ENCODE measurements at regions not wholly inside any gene's neighbourhood (a gene's known extent, or its start where the extent isn't known, plus 50 kb on each side); places are given as distances from the start of the nearest gene placed in this dataset.

DNA sequence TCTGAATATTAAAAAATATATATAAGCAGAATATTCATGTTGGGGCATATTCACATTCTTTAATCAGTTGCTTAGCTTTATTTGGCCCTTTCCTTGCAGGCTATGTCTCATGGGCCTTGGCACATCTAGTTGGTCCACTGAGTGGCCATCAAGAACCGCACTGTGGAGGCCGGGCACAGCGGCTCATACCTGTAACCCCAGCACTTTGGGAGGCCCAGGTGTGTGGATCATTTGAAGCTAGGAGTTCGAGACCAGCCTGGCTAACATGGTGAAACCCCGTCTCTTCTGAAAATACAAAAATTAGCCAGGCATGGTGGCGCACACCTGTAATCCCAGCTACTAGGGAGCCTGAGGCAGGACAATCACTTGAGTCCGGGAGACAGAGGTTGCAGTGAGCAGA is 127.6 kb upstream of the TANK start:
- intact Hi-C loops (cut with DNase I) = no loop called here
- DNase-seq = no peak

DNA sequence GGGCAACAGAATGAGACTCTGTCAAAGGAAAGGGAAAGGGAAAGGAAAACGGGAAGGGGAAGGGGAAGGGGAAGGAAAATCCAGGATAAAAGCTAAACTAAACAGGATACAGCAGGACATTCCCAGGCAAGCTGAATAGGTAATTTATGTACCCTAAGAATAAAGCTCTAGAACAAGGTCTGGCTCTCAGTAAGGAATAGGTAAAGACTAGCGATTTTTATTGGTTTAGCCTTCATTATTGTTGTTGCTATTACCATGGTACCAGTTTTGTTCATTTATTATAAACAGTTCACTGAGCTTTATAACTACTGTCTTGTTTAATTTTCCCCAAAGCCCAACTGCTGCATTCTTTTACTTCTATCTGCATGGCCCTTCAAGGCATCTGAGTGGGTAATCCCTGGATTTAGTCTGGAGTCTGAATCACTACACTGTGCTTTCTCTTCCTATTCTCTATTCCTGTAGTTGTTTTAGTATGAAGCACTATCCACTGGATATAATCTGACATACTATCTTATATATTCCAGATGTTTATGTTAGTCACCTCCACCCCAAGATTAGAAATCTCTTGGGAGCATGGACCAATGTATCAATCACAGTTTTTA is 127.1 kb upstream of the TANK start:
- intact Hi-C loops (cut with DNase I) = no loop called here
- no peak for DNase-seq

DNA sequence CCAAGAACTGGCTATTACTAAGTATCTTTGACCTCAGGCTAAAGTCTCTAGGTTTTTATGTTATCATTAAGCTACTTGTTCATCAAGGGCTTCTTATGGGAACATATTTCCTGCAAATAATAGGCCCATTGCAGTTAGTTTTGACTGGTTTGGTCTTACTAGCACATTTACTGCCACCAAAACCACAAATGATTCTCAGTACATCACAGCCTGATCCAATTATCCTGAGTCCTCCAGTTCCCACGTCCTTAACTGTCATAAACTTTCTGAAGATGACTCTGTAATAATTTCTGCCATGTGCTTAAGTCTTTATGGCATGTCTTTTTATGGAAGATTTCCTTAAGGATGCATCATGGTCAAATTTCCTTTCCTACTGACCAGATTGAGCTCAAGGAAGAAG is 123.3 kb upstream of the TANK start:
- intact Hi-C loops (cut with DNase I) = no loop called here

DNA sequence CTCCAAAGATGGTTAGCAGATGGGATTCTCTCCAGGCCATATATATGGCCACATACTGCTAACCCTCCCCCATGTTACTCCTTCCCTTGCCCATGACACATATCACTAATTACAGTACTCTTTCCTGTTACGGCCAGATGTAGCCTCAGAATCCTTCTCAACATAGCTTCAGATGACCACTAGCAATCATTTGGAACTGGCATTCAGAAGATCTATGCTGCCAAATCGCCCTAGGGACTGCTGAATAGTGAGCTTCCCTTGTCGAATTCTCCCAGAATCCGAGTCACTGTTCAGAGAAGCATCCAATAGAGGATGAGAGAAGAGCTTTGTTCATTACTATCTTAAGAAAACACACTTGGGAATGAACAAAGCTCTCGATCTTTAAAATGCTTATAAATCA is 121.2 kb upstream of the TANK start:
- DNase-seq = no peak
- intact Hi-C loops (cut with DNase I) = no loop called here

More for the DNA sequence above, 123.3 kb upstream of the TANK start:
- no peak for DNase-seq

DNA sequence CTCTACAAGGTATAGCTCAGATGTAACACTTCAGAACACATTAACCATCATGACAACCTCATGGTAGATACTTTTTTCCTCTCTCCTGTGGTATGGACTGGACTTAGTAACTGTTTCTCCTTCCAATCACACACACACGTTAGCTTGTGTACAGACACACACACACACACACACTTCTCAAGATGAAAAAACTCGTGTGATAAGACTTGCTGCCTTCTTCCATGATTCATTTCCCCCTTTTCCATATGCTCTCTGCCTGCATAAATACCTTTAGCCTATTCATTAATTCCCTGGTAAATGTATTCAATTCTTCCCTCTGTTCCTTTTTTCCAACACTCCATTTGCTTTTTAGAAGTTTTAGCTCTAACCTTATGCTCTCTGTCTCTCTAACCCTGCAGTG is 118.9 kb upstream of the TANK start:
- intact Hi-C loops (cut with DNase I) = no loop called here
- DNase-seq = no peak

DNA sequence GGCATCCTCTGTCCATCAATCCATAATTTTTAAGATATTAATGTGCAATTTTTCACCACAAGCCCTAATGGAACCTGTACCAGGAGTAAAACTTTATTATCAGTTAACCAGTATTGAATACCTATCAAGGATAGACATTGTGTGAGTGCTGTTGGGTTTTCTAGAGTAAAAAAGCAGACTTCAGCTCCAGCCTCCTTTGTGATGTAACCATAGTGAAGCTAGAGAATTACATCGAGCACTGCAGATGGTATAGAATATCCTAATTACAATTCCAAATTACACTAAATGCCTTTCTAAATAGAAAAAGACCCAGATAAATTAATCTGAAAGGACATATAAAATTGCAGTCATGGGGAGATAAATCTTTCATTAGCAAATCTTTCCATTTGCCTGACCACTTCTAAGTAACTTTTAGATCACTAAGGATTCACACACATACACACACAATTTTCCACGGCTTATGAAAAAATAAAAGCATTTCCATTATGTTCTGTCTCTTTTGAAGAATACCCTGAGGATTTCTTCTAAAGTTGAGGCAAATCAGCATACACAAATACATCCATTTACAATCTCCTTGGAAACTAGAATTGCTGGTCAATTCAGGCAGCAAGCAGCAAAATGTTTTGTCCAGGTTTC is 117.1 kb upstream of the TANK start:
- intact Hi-C loops (cut with DNase I) = no loop called here
- DNase-seq = no peak

DNA sequence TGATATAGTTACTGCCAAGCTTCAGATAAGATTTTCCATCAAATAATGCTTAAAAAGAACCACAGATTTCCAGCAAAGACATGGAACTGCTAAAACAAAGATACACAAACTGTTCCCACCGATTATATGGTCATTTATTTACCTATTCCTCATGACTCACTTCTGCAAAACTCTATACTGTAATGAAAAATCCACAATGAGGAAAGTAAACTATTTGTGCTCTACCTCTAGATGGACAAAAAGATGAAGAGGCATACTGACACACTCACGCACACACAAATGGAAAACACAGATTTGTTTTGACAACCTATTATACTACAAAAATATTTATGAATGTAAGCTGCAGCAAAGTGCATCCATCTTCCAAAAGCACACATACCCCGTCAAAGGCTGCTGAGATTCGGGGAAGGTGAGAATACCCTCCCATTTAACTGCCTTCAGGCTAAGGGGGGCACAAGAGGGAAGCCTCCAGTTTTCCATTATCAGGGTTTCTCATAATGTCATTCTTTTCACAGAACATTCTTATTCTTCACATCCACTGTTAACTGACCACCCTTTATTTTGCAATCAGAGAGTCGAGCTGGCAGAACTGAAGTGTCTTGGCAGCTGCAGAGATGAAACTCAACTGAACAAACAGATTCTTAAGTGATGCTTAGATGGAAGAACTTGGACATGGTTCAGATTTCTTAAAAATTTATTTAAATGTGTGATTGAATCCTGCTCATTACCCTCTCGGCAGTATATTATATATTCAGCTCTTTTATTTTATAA is 115.9 kb upstream of the TANK start:
- no peak for DNase-seq
- intact Hi-C loops (cut with DNase I) = no loop called here

DNA sequence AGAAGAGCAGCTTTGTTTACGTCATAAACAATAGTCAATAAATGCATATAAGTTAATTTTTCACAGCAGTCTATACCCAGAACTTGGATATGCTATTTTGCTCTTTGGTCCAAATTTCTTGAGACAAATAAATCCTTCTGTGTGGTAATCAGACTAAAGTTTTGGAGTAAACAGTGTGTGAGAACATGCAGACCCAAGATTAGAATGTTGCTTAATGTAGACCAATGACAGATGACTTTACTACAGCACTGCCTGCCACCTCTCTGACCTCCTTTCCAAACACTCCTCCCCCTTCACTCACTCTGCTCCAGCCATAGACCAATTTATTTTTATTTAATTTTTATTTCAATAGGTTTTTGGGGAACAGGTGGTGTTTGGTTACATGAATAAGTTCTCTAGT is 115.3 kb upstream of the TANK start:
- DNase-seq = no peak
- intact Hi-C loops (cut with DNase I) = no loop called here

DNA sequence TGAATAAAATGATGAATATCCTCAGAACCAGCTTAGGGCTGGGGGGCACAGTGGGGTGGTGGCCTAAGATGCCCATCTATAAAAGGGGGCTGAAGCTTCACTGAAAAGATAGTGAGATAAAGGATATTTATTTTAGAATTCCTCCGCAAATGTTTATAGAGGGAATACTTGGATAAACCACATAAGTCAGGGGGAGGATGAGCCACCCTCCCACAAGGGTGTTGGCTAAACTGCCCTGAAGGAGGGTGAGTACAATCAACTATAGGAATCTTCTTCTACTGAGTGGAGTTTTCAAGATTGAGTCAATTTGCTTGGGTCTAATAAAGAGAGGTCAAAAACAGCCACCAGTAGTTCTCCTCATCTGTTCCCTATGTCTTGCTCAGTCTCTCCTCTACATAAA is 114.5 kb upstream of the TANK start:
- intact Hi-C loops (cut with DNase I) = no loop called here

DNA sequence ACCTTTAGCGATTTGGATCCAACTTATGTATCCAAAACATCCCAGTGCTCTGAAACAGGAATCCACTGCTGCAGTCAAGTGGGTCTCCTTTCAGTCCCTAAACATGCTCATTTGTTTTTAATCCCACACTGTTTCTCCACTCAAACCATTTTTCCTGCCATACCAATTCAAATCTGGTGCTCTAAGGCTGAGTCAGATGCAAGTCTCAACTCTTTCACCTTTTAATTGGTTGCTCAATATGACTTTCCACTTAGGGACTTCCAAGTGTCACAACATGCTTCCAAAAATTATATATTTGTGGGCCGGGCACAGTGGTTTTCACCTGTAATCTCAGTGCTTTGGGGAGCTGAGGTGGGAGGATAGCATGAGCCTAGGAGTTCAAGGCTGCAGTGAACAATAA is 113.4 kb upstream of the TANK start:
- intact Hi-C loops (cut with DNase I) = no loop called here
- no peak for DNase-seq

More for the DNA sequence above, 114.5 kb upstream of the TANK start:
- no peak for DNase-seq

DNA sequence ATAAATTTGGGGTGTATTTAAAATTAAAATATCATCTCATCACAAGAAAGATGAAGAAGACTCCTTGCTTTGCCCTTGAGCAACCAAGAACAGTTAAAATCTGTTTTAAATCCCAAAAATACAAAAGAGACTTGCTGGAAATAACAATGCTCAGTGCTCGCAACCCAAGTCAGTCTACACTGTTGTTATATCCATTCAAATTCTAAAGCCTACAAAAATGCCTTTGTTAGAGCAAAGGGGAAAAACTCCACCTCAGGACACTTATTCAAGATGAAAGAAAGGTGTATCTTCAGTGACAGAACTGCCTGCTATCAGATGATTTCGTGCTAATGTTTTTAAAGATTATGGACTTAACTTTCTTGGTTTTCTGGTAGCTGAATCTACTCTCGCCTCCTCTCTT is 111.9 kb upstream of the TANK start:
- intact Hi-C loops (cut with DNase I) = no loop called here
- no peak for DNase-seq

DNA sequence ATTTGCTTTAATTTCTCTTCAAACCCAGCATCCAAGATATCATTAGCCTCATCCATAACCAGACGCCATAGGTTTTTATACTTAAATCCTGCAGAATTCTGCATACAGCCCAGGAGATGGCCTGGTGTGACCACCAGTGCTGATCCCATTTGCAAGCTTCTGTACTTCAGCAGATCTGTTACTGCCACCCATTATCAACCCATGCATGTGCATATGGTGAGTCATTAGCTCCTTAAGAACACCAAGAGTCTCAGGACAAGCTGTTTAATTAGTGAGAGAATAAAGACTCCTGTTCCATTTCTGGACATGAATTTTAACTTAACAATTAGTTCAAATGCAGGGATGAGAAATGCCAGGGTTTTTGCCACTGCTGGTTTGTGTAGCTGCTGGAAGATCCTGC is 110.7 kb upstream of the TANK start:
- DNase-seq = no peak
- intact Hi-C loops (cut with DNase I) = no loop called here

DNA sequence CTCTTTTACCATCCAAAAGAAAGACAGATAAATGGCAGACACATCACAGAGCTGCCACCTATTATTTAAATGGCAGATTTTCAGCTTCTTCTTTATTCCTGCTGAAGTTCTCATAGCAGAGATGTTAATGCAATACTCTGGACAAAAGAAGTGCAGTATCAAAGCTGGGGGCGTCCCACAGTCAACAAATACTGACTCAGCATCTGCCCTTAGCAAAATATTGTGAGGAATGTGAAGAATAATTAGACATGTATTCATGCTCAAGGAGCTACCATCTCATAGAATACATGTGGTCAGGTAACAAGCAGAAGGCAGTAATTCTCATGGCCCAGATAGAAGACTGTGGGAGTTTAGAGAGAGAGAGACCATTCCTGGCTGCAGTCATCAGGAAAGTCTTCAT is 108.0 kb upstream of the TANK start:
- intact Hi-C loops (cut with DNase I) = no loop called here
- no peak for DNase-seq

DNA sequence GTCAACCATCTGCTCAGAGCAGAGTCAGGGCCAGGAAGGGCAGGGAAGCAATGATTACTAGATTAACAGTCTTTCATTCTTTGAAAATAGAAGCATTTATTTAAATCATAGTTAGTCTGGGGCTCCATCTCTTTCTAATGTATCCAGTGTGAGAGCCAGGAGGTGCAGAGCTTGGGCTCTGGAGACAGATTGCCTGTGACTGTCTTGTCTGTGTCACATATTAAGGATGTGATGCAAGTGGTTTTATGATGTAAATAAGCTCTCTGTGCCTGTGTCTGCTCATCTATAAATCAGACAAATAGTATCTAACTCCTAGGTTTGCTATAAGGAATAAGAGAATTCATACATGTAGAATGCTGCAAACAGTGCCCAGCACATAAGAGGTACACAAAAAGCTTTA is 104.9 kb upstream of the TANK start:
- intact Hi-C loops (cut with DNase I) = no loop called here
- no peak for DNase-seq

DNA sequence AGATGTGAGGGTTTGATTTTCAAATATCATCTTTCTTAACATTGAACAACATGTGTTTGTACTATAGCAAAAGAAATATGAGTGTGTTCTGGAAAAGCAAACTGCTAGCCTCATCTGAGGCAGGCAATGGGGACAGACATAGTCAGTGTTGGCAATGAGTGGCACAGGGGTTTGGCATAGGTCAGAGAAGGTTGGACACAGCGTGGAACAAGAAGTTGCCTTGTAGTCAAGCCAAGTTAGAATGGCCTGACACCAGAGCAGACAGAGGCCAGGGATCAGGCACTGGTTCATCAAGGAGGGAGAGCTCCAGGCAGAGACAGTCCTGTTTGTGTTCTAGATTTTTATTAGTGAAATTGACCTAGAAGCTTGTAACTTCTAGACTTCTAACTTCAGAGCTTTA is 100.8 kb upstream of the TANK start:
- DNase-seq = no peak
- intact Hi-C loops (cut with DNase I) = no loop called here

DNA sequence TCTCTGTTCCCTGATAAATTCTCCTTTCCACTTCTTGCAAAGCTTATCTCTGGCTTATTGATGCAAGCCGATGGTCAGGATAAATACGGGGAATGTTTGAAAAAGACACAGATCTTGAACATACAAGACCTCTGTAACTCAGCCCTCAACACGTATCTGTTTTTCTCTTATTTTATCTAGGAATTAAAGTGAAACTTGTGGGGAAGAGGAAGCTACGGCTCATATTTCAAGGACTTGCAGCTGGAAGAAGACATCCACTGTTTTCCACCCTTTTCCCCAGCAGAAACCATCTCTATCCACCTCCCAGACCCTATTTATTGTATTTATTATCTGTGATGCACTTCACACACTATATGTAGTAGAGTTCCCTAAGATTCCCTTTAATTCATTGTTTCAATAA is 98.4 kb upstream of the TANK start:
- intact Hi-C loops (cut with DNase I) = no loop called here

DNA sequence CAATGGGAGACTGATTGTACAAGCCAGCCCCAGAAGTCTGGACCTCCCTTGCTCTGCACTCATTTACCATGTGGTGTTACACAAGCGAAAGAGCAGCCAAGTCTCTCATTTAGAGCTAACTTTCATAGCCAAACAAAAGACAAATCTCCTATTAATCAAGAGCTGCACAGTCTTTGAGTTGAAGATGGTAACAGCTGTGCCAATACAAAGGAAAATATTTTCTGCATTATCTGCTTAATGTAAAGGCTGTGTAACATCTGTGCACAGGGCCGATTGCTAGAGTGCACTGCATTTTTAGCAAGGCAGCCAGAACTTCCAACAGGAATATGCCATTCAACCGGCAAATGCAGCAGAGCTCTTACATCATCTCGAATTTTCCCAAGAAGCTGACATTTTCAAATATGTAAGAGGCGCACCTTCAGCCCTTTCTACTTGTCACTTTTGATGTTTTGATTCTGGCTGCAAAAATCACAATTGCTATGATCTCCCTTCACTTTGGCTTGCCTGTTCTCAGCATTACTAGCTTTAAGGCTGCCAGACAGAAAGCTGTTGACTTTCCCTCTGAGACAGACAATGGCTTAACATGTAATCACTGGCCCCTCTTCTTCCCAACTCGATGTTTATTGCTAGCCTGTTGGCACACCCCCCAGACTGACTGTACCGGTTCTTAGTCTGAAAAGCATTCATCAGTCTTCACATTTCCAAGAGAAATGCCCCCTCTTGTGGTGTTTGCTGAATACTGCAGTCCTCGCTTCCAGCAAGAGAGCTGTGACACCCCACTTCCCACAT is 96.9 kb upstream of the TANK start:
- intact Hi-C loops (cut with DNase I) = no loop called here
- peak in 8 of 10 donors; percentile 47 to 89 (median 72) for DNase-seq

More for the DNA sequence above, 98.4 kb upstream of the TANK start:
- DNase-seq = no peak

DNA sequence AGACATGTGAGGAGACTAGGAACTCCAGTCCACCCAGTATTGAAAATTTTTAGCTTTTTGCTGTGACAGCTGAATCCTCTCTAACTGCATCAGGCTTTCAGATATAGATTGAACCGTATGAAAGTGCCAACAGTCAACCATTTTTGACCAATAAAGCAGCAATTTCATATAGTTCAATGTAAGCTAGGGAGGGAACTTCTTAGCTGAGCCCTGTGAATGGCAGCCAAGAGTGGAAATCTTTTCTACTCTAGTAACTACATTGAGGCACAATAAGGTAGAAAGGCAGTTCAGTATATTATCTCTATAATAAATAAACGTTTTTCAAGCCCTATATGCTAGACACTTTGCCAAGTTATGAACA is 96.3 kb upstream of the TANK start:
- intact Hi-C loops (cut with DNase I) = no loop called here

DNA sequence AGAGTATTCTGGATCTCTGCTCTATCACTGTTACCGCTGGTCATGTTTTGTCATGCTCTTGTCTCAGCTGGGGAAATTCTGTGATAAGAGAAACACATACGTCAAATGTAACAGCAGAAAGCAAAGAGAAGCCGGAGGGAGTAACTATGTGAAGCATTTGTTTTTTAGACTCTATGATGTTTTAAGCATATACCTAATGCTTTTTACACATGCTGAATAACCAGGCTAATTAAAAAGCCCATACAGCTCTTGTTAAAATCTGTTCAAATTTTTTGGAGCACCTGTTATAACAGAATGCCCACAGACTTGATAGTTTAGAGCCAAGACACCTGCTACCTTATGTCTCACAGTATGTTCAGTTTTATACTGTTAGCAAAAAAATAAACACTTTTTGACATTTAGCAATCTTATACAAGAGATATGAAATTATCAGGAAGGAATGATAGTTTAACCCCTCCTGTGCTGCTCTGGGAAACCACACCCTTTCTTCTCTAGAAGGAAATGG is 92.3 kb upstream of the TANK start:
- DNase-seq = no peak
- intact Hi-C loops (cut with DNase I) = no loop called here

More for the DNA sequence above, 96.3 kb upstream of the TANK start:
- no peak for DNase-seq

DNA sequence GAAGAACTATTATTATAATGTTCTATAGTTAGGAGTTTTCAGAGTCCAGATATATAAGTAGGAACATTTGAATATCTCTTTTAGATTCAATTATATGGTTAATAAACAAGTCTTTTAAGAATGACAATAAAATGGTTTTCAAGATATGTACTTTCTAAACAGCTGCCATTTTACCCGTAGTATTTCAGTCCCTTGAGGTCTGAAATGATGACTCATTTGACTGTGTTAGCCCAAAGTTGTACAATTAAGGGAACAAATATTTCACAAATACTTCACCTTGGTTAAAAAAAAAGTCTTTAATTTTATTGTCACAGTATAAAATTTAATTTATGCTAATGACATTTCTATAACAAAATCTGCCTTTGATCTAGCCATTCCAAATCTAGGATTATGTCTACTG is 91.6 kb upstream of the TANK start:
- DNase-seq = no peak
- intact Hi-C loops (cut with DNase I) = no loop called here

All from posterior cingulate gyrus (tissue), 11 donors.